Activated CD8-positive, alpha-beta memory T cell treated with anti-CD3 and anti-CD28 coated beads for 4 hours (primary cell): ENCODE measurements at regions not wholly inside any gene's neighbourhood (a gene's known extent, or its start where the extent isn't known, plus 50 kb on each side); places are given as distances from the start of the nearest gene placed in this dataset.
"Not testable (repeated sequence)": the region's sequence is repeated elsewhere in the genome, so short reads cannot be mapped to it uniquely, and the experiment has no call there.

Experiments used
- DNase-seq, 2 donors: peaks; one replicate each; pipeline ENCODE4 v3.0.0-alpha.2; 2020; ENCODE audit warnings: low read depth in 2 of 2

- no peak for DNase-seq
These were observed 1432.2 kb upstream of the ACVR2A start for GRCh38 chr2:146412625-146413024.

- DNase-seq = not testable (repeated sequence)
These were observed 1439.2 kb upstream of the ACVR2A start for GRCh38 chr2:146405402-146406309.

GRCh38 chr2:146403546-146404160 is 1441.2 kb upstream of the ACVR2A start:
- DNase-seq = not testable (repeated sequence)

- no peak for DNase-seq
These were observed 1452.2 kb upstream of the ACVR2A start for GRCh38 chr2:146392631-146393030.

- no peak for DNase-seq
These were observed 1452.6 kb upstream of the ACVR2A start for GRCh38 chr2:146392186-146392585.

GRCh38 chr2:146388757-146389156 is 1456.1 kb upstream of the ACVR2A start:
- DNase-seq = no peak

- DNase-seq = no peak
These were observed 1458.7 kb upstream of the ACVR2A start for GRCh38 chr2:146386096-146386495.

- DNase-seq = no peak
These were observed 1459.8 kb upstream of the ACVR2A start for GRCh38 chr2:146385031-146385430.

- no peak for DNase-seq
These were observed 1468.2 kb upstream of the ACVR2A start for GRCh38 chr2:146376511-146377064.

- no peak for DNase-seq
These were observed 1470.3 kb upstream of the ACVR2A start for GRCh38 chr2:146374505-146374904.

GRCh38 chr2:146371364-146371763 is 1473.5 kb upstream of the ACVR2A start:
- not testable (repeated sequence) for DNase-seq

GRCh38 chr2:146370826-146371225 is 1474.0 kb upstream of the ACVR2A start:
- DNase-seq = no peak

- DNase-seq = no peak
These were observed 1478.6 kb upstream of the ACVR2A start for GRCh38 chr2:146366276-146366675.

- no peak for DNase-seq
These were observed 1479.8 kb upstream of the ACVR2A start for GRCh38 chr2:146365041-146365440.

- no peak for DNase-seq
These were observed 1481.1 kb upstream of the ACVR2A start for GRCh38 chr2:146363731-146364130.

- DNase-seq = no peak
These were observed 1493.1 kb upstream of the ACVR2A start for GRCh38 chr2:146351689-146352088.

GRCh38 chr2:146349334-146349733 is 1495.5 kb upstream of the ACVR2A start:
- DNase-seq = no peak

GRCh38 chr2:146324951-146325350 is 1519.9 kb upstream of the ACVR2A start:
- no peak for DNase-seq

GRCh38 chr2:146323564-146323963 is 1521.3 kb upstream of the ACVR2A start:
- no peak for DNase-seq

- DNase-seq = no peak
These were observed 1523.7 kb upstream of the ACVR2A start for GRCh38 chr2:146321175-146321574.

GRCh38 chr2:146317959-146318358 is 1526.9 kb upstream of the ACVR2A start:
- DNase-seq = no peak

- no peak for DNase-seq
These were observed 1531.9 kb upstream of the ACVR2A start for GRCh38 chr2:146312899-146313298.

GRCh38 chr2:146305164-146305563 is 1539.7 kb upstream of the ACVR2A start:
- no peak for DNase-seq
